Amygdala (tissue), 56 donors: ENCODE measurements at regions not wholly inside any gene's neighbourhood (a gene's known extent, or its start where the extent isn't known, plus 50 kb on each side); places are given as distances from the start of the nearest gene placed in this dataset.
A peak's percentile ranks its signal among the peaks of the same experiment; 100 is the strongest.
"Not testable (repeated sequence)": the region's sequence is repeated elsewhere in the genome, so short reads cannot be mapped to it uniquely, and the experiment has no call there.

ENCODE experiments used
- DNase-seq, 56 donors: peaks; one replicate each; lab custom pipeline; 2025; lab: John Stamatoyannopoulos, UW

DNA sequence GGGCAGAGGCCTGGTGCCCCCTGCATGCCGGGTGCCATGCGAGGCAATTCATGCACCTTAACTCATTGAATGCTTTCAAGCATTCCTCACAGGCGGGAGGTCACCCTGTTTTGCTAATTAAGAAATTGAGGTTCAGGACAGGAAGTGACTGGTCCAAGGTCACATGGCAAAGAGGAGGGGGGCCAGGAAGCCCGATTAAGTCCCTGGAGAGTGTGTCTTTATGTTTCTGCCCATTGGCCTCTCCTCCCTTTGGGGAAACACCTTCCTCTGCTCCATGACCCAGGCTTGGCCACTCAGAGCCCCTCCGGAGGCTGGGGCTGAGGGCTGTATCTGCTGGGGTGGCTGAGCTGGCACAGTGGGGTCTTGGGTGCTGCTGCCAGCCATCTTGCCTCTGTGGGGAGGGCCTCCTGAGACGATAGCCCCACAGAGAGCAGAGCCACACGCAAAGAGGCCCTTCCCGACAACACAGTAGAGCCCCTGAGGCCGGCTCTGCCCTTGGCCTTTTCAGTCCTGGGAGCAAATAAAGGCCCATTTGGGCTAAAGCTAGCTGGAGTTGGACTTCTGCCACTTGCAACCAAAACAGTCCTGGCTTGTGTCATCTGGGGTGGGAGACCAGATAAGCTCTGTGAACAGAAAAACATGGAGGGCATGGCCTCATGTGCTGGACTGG lies 90.8 kb upstream of the NEURL1B start:
- no peak for DNase-seq

DNA sequence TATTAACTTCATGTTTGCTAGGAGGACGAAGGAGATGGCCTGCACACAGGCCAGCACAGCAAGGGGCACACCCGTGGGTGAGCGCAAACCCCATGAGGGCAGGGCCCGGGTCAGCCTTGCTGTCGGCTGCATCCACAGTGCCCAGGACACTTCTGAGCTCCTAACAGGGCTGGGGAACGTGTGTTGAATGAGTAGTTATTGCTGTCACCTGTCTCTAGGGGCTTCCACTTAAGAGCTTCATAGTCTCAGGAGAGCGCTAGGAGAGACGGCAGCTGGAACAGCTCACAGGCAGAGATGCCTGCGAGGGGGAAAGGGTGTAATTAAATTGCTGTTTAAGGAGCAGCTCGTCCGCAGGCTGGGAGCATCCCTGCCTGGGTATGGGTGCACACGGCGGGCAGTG lies 91.4 kb upstream of the NEURL1B start:
- DNase-seq: no peak

DNA sequence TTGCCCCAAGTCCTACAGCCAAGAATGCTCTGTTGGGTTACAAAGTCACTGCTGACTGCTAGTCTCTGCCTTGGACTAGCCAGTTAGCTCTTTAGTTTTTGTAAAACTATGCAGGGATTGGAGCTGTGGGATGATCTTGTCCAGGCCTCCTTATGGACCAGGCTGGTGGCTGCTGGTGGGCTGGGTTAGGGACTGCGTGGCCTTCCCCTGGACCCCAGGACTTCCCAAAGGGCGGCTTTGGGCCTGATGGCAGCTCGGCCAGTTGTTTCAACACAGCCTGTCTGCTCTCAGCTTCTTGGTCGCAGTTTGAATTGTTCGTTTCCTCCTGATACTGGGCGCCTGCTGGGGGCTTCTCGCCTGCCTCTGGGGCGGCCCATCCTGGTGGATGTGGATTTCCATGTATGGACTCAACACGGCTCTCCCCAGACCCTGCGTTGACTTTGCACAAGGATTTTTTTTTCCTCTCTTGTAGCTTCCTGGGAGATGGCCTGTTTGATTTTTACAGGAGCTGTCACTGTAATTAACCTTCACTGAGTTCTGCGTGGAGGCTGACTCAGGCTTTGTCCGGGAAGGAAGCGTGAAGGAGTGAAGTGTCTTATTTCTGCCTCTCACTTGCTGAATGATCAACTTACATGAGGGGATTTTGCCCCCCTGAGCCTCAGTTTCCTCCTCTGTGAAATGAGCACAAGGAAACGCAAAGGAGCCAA lies 91.9 kb upstream of the NEURL1B start:
- no peak for DNase-seq

DNA sequence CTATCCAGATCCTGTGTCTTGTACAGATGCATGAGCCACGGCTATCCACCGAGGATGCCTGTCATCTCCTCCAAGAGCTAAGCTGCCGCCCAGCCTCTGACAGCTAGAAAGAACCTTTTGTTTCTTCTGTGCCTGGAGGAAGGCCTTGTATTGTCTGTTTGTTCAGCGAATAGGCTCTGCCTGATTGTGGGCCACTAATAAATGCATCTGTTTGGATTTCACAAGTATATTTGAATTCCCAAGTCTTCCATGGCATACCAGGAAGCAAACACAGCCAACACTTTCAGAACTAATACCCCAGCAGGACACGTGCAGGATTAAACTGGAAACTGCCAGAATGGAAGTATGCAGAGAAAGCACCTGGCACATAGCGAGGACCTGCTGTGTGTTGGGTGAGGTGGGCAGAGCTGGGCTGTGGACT lies 92.7 kb upstream of the NEURL1B start:
- DNase-seq: peak in 20 of 56 donors; percentile 7 to 58 (median 28)

DNA sequence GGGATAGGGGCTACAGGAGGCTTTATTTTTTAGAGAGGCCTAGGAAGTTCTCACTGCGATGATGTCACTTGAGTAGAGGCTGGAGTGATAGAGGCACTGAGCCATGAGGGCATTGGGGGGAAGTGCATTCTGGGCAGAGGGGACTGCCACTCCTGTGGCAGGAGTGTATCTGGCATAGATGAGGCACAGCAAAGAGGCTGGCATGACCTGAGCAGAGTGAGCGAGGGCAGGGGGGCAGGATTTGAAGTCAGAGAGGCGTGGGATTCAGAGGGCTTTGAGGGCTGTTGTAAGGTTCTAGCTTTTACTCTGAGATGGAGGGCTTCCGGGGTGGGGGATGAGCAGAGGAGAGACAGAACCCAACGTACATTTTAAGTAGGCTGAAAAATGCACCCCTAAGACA lies 91.9 kb upstream of the SH3PXD2B start:
- no peak for DNase-seq

DNA sequence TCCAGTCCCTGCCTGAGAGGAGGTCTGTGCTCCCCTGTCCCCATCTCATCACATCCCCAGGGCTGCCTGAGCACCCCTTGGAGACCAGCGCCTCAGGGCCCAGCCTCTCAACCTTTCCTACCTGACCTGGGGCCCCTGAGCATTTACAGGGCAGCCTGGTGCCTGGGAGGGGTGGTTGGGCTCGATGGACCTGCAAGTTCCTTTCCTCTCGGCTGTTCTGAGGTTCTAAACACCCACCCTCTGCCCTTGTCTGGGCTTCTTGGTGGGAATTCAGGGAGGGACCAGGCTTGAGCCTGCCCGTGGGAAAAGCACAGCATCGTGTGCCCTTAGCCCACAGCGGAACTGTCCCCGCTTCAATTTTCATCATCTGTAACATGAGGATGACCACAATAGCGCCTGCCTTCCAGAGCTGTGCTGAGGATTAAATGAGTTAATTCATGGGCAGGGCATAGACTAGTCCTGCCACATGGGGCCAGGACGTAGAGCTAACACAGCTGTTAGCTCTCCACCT lies 91.0 kb upstream of the SH3PXD2B start:
- no peak for DNase-seq

DNA sequence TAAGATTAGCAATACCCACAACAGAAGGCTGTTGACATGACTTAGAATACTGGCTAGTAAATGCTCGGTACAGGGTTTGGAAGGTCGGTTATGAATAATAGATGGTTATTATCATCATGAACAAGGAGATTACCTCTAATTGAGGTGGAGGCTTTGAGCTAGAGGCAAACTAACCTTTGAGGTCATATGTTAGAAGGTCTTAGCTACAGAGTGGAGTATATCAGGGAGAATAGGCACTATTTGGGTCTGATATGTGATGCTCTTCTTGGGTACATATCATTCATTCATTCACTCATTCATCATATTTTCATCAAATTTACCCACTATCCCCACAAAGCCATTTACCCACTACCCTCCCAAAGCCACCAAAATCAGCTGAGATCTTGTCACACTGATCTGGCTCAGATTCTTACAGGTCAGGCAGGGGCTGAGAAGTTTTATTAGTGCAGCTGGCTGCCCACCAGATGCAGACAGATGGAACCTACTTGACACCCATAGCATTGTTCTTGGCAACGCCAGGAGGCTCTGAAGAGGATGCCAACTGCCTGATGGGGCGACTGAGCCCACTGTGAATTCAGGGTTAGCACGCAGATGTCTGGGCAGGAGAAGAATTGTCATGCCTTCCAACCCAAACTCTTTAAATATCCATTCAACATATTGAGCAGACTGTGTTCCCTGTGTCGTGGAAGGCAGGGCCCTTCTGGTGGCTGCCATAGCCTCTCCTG lies 90.2 kb upstream of the SH3PXD2B start:
- DNase-seq: no peak

DNA sequence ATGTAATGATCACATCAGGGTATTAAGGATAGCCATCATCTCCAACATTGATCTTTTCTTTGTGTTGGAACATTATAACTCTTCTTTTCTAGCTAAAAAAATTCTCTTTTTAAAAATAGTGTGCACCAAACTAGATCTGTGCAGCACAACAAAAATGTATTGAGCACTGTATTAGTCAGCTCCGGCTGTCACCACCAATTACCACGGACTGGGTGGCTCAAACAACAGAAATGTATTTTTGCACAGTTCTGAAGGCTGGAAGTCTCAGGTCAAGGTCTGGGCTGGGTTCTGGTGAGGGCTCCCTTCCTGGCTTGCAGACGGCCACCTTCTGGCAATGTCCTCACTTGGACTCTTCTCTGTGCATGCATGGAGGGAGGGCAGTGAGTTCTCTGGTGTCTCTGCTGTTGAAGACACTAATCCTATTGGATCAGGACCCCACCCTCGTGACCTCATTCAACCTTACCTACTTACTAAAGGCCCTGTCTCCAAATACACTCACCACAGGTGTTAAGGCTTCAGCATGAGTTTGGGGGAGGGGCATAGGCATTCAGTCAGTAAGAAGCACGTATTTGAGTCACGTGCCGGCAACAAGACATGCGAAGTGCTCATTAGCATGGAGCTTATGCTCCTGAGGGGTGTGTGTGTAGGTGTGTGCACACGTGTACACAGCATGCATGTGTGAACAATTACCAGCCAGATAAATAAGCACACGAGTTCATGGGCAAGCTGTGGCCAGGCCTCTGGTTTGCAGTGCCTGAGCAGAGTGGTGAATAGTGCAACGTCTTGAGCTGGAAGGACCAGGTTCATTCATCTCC lies 89.4 kb upstream of the SH3PXD2B start:
- no peak for DNase-seq

DNA sequence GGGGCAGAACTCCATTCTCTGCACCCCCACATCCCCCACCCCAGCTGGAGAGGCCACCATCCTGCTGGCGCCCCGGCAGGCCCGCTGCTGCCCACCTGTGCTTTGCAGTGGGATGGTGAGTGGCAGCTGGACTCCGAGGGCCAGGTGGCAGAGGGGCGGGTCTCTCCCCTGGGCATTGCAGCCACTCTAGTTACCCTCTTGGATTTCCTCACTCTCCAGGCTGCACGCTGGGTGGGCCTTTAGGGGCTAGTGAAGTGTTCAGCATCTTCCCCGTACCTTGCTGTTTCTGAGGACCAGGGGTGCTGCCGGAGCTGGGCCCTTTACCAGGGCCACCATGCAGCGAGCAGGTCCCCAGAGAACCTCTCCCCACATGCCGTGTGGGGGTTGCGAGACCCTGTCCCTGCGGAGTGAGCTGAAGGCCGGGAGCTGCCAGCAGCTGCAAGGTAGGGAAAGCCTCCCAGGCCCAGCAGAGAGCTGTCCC lies 88.4 kb upstream of the SH3PXD2B start:
- DNase-seq: no peak

DNA sequence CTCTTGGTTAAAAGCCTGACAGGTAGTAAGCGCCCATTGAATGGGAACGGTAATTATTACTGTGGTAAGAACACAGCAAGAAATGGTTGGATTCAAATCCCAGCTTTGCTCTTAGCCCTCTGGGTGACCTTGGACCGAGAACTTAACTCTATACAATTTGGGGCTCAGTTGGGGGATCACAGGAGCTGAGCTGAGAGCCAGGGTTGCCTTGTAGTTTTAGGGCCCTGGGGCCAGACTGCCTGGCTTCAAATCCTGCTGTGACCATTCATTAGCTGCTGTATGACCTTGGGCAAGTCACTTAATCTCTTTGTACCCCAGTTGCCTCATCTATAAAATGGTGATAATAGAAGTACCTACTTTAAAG lies 87.4 kb upstream of the SH3PXD2B start:
- DNase-seq: no peak

DNA sequence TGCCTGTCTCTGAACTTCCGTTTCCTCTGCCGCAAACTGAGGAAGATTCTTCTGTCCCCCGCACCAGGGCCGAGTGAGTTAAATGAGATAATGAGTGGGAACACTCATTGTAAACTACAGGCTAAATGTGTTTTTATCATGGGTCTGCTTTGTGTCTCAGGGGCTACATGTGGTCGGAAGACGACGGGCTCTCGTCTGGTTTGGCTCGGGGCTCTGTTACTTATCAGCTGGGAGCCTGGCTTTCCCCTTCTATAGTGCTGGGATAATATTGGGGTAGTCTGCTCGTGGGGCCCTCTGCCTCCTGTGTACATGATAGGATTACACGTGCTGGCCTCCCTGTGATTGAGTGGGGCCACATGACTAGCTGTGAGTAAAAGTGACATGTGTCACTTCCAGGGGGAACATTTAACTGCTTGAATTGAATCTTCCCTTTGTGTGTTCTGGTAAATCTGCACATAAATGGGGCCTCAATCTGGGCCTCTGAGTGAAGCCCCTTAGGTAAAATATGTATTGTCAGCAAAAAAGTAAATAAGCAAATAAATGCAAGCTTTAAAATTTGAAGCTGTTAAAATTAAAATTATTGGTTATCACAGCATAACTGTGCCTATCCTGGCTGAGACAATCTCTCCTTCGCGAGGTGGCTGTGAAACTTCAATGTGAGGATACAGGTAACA lies 86.9 kb upstream of the SH3PXD2B start:
- DNase-seq: no peak

DNA sequence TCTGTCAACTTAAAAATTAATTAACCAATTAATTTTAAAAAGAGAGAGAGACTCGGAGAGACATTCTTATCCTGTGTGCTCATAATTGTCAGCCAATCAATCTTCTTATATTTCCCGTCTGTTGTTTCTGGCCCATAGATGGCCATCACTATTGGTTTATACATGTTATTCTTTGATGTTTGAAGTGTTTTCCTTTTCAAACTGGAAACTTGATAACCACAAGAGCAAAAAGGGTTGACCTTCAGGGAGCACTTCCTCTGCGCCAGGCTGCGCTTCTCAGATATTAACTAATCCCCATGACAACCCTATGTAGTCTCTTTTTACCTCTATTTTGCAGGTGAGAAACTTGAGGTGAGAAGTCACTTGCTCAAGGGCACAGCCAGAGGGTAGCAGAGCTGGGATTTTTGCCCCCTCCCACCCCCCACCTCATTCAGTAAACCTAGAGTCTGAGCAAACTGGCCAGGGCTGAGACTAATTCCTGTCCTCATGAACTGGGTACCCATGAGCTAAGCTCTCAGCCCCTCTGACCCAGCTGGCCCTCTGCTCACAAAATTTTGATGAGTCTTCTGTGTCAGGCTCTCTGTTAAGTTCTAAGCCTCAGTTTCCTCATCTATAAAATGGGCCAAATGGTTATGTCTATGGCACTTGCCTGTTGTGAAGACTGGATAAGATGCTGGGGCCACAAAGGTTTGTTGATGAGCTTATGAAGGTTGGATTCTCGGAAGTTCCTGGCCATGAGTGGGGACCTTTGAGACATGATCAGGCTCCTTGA lies 86.0 kb upstream of the SH3PXD2B start:
- no peak for DNase-seq

DNA sequence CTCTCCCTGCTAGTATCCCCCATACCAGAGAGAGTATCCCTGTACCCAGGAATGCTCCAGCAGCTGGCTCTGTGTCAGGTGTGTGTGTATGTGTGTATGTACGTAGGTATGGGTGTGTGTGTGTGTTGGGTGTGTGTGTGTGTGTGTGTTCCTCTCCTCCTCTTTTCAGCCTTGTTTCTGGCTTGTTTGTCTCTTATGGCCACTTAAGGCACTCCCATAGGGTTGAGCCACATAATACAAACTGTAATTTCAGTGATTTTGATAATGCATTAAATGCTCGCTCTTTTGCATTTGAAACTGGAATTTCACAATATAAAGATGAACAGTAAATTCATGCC lies 80.8 kb upstream of the SH3PXD2B start:
- no peak for DNase-seq

DNA sequence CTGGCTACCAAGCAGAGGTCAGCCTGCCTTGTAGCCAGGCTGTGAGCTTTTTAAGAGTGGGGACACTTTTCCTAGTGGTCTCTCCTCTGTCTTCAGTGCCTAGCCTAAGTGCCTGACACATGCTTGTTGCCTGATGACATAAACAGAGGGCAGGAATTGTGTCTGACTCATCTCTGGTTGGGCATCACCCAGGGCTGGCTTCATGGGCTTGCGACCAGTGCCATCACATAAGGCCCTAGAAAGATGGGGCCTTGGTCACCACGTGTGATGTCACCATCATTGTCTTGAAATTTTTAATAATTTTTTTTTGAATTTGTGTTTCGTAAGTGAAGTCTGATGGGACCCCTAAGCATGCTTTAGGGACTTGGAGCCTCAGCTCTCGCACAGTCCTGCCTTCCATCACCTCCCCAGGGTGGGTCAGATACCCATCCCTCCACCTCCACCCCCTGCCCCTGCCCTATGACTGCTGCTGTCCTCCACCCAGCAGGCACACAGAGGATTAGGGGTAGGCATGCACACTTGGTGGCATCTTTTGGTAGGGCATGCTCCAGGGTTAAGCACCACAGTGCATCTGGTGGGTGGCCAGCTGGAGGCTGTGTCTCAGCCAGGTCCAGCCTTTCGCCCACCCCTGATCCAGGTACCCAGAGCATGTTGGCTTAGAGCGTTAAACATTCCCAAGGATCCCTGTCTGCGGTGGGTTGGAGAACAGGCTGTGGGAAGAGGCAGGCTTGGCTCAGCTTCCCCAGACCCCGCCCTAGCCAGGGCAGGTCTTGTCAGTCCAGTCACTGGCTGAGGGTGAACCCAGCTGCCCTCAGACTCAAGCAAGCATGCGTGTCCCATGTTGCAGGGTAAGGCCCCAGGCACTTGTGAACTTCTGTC lies 80.1 kb upstream of the SH3PXD2B start:
- no peak for DNase-seq

DNA sequence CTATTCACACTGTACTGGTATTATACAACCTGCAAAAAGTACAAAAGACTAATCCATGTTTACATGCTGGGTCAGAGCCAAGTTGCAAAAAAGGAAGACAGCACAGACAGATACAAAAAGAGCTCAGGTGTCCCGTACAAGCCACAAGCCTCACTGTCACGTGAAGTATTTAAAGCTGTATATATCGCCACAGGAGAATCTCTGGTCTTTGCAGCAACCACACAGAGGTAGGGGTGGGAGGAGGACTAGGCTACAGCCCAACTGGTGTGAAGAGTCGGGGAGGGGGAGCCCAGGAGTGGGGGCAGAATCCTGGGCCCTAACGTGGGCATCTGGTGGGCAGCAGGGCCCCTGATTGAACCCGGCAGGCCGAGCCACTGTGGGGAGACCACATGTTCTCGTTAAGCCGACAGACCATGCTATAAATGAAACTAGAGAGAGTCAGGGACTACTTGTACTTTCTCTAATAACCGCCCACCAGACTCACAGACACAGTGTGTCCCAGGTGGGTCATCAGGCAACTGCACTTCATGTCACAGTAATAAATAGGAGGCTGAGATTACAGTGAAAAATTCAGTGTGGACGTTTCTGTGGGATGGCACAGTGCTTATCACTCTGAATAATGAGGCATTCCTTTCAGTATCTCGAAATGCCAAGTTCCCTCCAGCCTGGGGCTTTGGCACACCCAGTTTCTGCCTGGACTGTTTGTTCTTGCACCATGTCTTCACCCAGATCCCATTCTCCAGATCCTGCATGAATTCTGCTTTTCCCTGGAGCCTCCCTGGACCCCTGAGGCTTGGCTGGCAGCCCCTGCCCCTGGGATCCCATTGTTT lies 79.3 kb upstream of the SH3PXD2B start:
- DNase-seq: no peak

DNA sequence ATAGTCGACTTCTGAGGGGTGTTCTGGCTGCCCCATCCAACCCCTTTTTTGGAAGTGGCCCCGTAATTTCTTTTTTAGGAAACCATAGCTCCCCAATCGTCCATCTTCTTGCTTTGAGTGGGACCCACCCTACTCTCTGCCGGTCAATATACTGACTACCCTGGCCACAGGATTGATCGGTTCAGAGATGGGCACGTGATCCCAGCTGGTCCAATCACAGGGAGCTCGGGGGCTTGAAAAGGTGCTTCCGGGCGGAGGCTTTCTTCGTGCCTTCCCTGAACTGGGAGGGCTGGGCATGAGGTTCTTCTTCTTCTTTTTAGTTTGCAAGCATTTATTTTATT lies 78.7 kb upstream of the SH3PXD2B start:
- DNase-seq: no peak

DNA sequence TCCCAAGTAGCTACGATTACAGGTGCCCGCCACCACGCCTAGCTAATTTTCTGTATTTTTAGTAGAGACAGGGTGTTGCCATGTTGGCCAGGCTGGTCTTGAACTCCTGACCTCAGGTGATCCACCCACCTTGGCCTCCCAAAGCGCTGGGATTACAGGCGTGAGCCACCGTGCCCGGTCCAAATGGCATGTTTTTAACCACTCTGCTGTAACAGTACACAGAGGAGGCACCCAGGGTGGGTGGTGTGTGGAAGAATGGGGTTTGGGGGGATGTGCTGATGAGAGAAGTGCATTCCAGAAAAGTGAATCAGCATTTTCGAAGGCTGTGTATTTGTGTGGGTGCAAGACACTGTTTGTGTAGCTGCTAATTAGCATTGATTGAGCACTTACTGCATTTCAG lies 78.1 kb upstream of the SH3PXD2B start:
- DNase-seq: not testable (repeated sequence)

DNA sequence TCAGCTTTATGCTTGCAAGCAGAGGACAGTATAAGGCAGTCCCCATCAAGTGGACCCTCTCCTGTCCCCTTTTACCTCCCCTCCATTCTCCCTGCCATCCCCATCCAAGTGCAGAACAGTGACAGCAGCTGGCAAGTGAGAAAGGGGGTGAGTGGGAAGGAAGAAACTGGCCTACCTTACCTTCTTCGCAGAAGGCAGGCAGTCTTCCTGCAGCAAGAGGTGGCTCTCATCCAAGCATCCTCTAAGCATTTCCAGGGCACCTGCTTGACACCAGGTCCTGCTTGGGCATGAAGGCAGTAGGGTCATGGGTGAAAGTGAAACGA lies 77.3 kb upstream of the SH3PXD2B start:
- DNase-seq: no peak
